ENCODE measurements at regions not wholly inside any gene's neighbourhood (a gene's known extent, or its start where the extent isn't known, plus 50 kb on each side); places are given as distances from the start of the nearest gene placed in this dataset.

DNA sequence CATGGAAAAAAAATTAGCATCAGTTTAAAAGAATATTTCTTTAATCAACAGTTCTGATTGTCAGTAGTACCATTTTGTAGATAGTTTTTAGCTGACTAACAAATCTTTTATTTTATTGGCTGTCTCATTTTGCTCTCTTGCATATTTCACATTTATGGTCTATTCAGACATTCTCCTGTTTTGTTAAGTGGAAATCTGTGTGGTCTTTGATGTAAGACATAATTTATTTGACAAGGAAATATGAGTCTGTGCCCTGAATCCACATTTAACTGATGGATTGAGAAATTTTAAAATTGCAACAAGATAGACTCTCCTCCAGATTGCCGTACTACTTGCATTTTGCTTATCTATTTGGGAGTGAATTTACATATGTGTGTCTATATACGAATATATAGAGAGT lies 96.3 kb upstream of the ATP5MC3 start:
- TF ChIP-seq, protein P1, sequence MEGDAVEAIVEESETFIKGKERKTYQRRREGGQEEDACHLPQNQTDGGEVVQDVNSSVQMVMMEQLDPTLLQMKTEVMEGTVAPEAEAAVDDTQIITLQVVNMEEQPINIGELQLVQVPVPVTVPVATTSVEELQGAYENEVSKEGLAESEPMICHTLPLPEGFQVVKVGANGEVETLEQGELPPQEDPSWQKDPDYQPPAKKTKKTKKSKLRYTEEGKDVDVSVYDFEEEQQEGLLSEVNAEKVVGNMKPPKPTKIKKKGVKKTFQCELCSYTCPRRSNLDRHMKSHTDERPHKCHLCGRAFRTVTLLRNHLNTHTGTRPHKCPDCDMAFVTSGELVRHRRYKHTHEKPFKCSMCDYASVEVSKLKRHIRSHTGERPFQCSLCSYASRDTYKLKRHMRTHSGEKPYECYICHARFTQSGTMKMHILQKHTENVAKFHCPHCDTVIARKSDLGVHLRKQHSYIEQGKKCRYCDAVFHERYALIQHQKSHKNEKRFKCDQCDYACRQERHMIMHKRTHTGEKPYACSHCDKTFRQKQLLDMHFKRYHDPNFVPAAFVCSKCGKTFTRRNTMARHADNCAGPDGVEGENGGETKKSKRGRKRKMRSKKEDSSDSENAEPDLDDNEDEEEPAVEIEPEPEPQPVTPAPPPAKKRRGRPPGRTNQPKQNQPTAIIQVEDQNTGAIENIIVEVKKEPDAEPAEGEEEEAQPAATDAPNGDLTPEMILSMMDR (IDR thresholded peaks at IDR 0.05) = no peak
- TF ChIP-seq POLR2A (IDR thresholded peaks at IDR 0.05) = no peak
- no peak for TF ChIP-seq POLR2AphosphoS5 (IDR thresholded peaks at IDR 0.05)
